ENCODE measurements at regions not wholly inside any gene's neighbourhood (a gene's known extent, or its start where the extent isn't known, plus 50 kb on each side); places are given as distances from the start of the nearest gene placed in this dataset.

DNA sequence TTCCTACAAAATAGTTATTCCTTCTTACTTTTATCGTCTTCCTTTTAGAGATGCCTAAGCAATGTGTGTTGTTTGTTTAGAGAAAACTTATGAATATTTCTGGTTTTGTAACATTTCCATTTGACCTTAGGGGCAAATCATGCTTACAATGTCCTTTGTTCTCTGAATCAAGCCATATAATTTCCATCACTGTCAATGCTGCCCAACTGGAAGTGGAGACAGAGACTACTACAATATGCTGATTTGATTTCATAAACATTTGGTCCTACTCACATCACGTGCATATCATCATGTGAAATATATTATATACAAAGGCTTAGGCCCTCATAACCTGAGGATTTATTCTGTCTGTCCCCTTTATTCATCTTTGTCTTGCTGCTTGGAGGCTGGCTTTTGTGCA, 183.2 kb upstream of the CD180 start:
- TF ChIP-seq, protein P1, sequence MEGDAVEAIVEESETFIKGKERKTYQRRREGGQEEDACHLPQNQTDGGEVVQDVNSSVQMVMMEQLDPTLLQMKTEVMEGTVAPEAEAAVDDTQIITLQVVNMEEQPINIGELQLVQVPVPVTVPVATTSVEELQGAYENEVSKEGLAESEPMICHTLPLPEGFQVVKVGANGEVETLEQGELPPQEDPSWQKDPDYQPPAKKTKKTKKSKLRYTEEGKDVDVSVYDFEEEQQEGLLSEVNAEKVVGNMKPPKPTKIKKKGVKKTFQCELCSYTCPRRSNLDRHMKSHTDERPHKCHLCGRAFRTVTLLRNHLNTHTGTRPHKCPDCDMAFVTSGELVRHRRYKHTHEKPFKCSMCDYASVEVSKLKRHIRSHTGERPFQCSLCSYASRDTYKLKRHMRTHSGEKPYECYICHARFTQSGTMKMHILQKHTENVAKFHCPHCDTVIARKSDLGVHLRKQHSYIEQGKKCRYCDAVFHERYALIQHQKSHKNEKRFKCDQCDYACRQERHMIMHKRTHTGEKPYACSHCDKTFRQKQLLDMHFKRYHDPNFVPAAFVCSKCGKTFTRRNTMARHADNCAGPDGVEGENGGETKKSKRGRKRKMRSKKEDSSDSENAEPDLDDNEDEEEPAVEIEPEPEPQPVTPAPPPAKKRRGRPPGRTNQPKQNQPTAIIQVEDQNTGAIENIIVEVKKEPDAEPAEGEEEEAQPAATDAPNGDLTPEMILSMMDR (IDR thresholded peaks at IDR 0.05; ENCODE audit: unreplicated experiment in 3 of 3) = no peak
- Mint-ChIP-seq H3K4me1 (peaks cover 61% of the 10 kb centered on the region), H3K27ac (peak overlapping the region in 2 of 3 experiments; percentile 26 to 50), H3K27me3 (ENCODE audit: low read depth) (peaks cover 4% of the 10 kb centered on the region), H3K36me3 (ENCODE audit: low read depth) (no peaks in the 10 kb centered on the region), H3K9me3 (peaks cover 6% of the 10 kb centered on the region), H3K4me3 (no peak overlapping the region)

DNA sequence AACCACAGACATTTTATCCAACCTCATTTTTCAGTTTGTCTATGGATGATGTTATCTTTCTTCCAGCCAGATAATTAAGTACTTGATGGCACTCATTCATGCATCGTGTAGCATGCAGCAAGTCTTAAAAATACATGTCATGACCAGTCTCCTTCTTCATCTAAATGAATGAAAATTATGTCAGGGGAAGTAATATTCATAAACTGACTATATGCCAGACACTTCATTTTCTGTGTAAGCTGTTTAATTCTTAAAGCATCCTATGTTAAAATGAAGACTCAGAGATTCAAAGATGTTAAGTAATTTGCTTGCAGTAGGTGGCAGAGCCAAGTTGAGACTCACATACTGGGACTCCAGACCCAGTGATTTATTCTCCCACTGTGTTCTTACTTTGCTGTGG, 181.7 kb upstream of the CD180 start:
- Mint-ChIP-seq H3K27ac (peak overlapping the region; percentile 19 to 57 (median 47)), H3K4me1 (peaks cover 48% of the 10 kb centered on the region), H3K27me3 (ENCODE audit: low read depth) (peaks cover 4% of the 10 kb centered on the region), H3K4me3 (no peak overlapping the region), H3K9me3 (peaks cover 6% of the 10 kb centered on the region), H3K36me3 (ENCODE audit: low read depth) (peaks cover 5% of the 10 kb centered on the region)
- TF ChIP-seq, protein P1 (IDR thresholded peaks at IDR 0.05; ENCODE audit: unreplicated experiment in 3 of 3) = no peak

DNA sequence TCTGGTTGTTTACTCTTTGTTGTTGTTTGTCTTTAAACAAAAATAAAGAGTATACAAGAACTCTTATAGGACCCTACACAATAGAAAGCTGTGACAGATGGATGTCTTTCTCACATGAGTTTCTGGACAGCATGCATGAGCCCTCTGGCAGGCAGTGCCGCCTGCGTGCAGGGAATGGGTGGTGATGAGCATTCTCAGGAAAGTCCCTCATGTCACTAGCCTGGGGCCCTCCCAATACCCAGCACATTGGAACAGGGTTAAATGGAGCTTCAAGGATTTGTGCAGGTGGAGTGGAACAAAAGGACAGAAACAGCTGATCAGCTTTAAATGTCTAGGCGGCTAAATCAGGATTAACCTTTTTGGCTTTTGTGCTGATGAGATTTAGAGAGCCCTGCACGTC, 181.0 kb upstream of the CD180 start:
- Mint-ChIP-seq H3K27me3 (ENCODE audit: low read depth) (peaks cover 4% of the 10 kb centered on the region), H3K4me3 (no peak overlapping the region), H3K36me3 (ENCODE audit: low read depth) (peaks cover 5% of the 10 kb centered on the region), H3K4me1 (peaks cover 43% of the 10 kb centered on the region), H3K27ac (no peak overlapping the region), H3K9me3 (peaks cover 6% of the 10 kb centered on the region)
- TF ChIP-seq, protein P1 (IDR thresholded peaks at IDR 0.05; ENCODE audit: unreplicated experiment in 3 of 3) = no peak

DNA sequence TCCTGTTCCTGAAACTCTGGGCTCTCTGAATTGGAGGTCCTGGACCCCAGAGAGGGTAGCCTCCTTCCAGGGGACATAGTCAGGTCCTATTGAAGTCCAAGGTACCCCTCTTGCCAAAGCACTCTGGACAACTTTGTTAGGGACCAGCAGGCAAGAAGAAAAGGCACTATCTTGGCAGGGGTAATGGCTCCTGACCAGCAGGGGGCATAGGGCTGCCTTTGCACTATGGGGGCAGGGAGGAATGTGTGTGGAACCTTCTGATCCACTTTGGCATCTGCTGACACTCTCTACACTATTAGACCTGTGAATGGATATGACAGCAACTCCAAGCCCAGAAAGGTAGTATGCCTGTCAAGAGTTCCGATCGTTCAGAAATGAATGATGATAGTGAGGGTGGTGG, 179.0 kb upstream of the CD180 start:
- no peak overlapping the region for H3K4me3 Mint-ChIP-seq
- peaks cover 4% of the 10 kb centered on the region for H3K27me3 Mint-ChIP-seq (ENCODE audit: low read depth)
- H3K36me3 Mint-ChIP-seq (ENCODE audit: low read depth) = peaks cover 5% of the 10 kb centered on the region
- H3K9me3 Mint-ChIP-seq = peaks cover 6% of the 10 kb centered on the region
- TF ChIP-seq, protein P1 (IDR thresholded peaks at IDR 0.05; ENCODE audit: unreplicated experiment in 3 of 3) = no peak
- H3K4me1 Mint-ChIP-seq = peaks cover 34% of the 10 kb centered on the region
- H3K27ac Mint-ChIP-seq = no peak overlapping the region

DNA sequence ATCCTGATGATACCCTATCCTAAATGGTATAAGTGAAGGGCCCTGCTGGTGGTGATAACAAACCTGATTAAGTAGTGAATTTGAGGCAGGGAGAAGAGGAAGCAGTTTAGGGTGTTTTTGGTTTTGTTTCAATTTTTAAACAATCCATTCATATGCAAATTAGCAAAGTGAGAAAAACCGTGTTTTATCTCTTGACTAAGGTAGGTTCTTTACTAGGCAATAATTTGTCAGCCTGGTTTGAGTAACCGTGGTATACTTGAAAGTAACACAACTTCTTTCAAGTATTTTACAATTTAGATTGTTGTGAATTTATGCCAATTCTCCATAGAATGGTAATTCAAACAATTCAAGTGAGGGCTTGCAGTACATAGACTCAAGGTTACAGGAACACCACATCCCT, 177.8 kb upstream of the CD180 start:
- peaks cover 5% of the 10 kb centered on the region for H3K36me3 Mint-ChIP-seq (ENCODE audit: low read depth)
- peaks cover 23% of the 10 kb centered on the region for H3K4me1 Mint-ChIP-seq

DNA sequence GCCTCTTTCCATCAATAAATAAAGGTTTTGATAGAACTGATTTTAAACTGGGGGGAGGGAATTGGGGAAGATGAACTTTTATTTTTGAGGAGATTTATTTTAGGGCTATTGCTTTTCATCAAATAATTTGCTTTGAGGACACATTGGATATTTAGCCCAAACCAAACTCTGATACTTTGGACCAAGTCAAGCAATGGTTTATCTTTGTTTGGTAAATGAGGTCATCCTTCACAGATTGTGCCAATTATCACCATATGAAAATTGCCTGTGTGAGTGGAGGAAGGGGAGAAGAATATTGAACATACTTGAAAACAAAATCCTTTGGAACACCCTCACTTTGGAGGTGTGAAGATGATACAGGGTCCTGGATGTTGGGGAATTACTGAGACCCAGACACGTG, 176.9 kb upstream of the CD180 start:
- TF ChIP-seq, protein P1 (IDR thresholded peaks at IDR 0.05; ENCODE audit: unreplicated experiment in 3 of 3) = no peak
- H3K4me3 Mint-ChIP-seq = no peak overlapping the region
- peaks cover 6% of the 10 kb centered on the region for H3K9me3 Mint-ChIP-seq
- peaks cover 4% of the 10 kb centered on the region for H3K27me3 Mint-ChIP-seq (ENCODE audit: low read depth)
- no peak overlapping the region for H3K27ac Mint-ChIP-seq
- peaks cover 23% of the 10 kb centered on the region for H3K4me1 Mint-ChIP-seq
- H3K36me3 Mint-ChIP-seq (ENCODE audit: low read depth) = peaks cover 5% of the 10 kb centered on the region

More for the DNA sequence above, 177.8 kb upstream of the CD180 start:
- Mint-ChIP-seq H3K27me3 (ENCODE audit: low read depth) (peaks cover 4% of the 10 kb centered on the region), H3K27ac (no peak overlapping the region), H3K9me3 (peaks cover 6% of the 10 kb centered on the region), H3K4me3 (no peak overlapping the region)
- TF ChIP-seq, protein P1 (IDR thresholded peaks at IDR 0.05; ENCODE audit: unreplicated experiment in 3 of 3) = no peak

All from nephron (organoid).